Ovary (tissue), 7 donors: ENCODE measurements at regions not wholly inside any gene's neighbourhood (a gene's known extent, or its start where the extent isn't known, plus 50 kb on each side); places are given as distances from the start of the nearest gene placed in this dataset.

Source experiments
- DNase-seq, 5 donors: peaks; one replicate each; pipeline ENCODE4 v3.0.0-alpha.2; 2019 to 2020
- H3K27ac ChIP-seq, 2 donors: fragments of 200-600 bp; one replicate each; pipeline versions ENCODE4 v1.5.1 to v1.8.0; 2019 to 2022
- H3K27me3 ChIP-seq: fragments of 200-600 bp; one replicate; pipeline ENCODE4 v1.8.0; 2022
- H3K36me3 ChIP-seq: fragments of 200-600 bp; sonication (generic); one replicate; pipeline ENCODE4 v1.5.1; 2019
- H3K4me1 ChIP-seq: one replicate; pipeline ENCODE4 v1.8.1; 2013; ENCODE audit warnings: mild to moderate bottlenecking, moderate library complexity; ENCODE audit not compliant: insufficient read depth
- H3K4me3 ChIP-seq: fragments of 200-600 bp; sonication (generic); one replicate; pipeline ENCODE4 v1.5.1; 2017
- H3K9me3 ChIP-seq, 2 donors: fragments of 200-600 bp in 1 of 2; sonication (generic) in 1 of 2; one replicate each; pipeline versions ENCODE4 v1.5.1 to v1.8.1; 2013 to 2019; ENCODE audit warnings: mild to moderate bottlenecking in 1 of 2, moderate library complexity in 1 of 2
- EP300 ChIP-seq: sonication (generic); formaldehyde crosslinking; IDR thresholded peaks from one replicate; pipeline ENCODE4 v1.6.1; 2017; ENCODE audit warnings: antibody characterized with exemption
- POLR2A ChIP-seq: fragments of 450-650 bp; IDR thresholded peaks from one replicate; pipeline ENCODE4 v1.6.1; 2017; ENCODE audit warnings: antibody characterized with exemption, mild to moderate bottlenecking, moderate library complexity
- WGBS, 3 donors: extraction: QIAGEN DNeasy Blood & Tissue Kit in 1 of 3; methylation state at CpG; one replicate each; pipeline versions ENCODE4 v1.1.5 to v1.1.7; 2013 to 2017; 5-methylcytosine and 5-hydroxymethylcytosine counted together
- intact Hi-C, 4 donors: fragments of 100-400 bp; cut with DNase I; formaldehyde crosslinking; loops; one replicate each; pipeline versions ENCODE4 v1.11.0 to v1.15.1; 2022 to 2023
- TF ChIP-seq, protein P1 (sequence below), 3 donors: fragments of 450-650 bp in 2 of 3; fragments of 200-600 bp in 1 of 3; IDR thresholded peaks; one replicate each; pipeline versions ENCODE4 v1.5.1 to v1.8.0; 2016 to 2022; ENCODE audit warnings: antibody characterized with exemption in 3 of 3, mild to moderate bottlenecking in 1 of 3
- donor health status: DM: no; HTN: no; CAD: no; lungs with moderate emphysema.
- donor health status: DM: no; HTN: no; CAD: no.
- donor health status: Bipolar disorder and iron deficiency.
- donor health status: DM: no; HTN: no; CAD: no.
- donor health status: DM: yes; HTN: yes; CAD: no.

- H3K27me3 ChIP-seq = no peaks in the 10 kb centered on the region
- no peaks in the 10 kb centered on the region for H3K36me3 ChIP-seq
- no peak overlapping the region for H3K4me3 ChIP-seq
- no peak for DNase-seq
- TF ChIP-seq, protein P1, sequence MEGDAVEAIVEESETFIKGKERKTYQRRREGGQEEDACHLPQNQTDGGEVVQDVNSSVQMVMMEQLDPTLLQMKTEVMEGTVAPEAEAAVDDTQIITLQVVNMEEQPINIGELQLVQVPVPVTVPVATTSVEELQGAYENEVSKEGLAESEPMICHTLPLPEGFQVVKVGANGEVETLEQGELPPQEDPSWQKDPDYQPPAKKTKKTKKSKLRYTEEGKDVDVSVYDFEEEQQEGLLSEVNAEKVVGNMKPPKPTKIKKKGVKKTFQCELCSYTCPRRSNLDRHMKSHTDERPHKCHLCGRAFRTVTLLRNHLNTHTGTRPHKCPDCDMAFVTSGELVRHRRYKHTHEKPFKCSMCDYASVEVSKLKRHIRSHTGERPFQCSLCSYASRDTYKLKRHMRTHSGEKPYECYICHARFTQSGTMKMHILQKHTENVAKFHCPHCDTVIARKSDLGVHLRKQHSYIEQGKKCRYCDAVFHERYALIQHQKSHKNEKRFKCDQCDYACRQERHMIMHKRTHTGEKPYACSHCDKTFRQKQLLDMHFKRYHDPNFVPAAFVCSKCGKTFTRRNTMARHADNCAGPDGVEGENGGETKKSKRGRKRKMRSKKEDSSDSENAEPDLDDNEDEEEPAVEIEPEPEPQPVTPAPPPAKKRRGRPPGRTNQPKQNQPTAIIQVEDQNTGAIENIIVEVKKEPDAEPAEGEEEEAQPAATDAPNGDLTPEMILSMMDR (IDR thresholded peaks at IDR 0.05) = no peak
- TF ChIP-seq POLR2A = no peak
- no peak for TF ChIP-seq EP300
- H3K27ac ChIP-seq = no peak overlapping the region
- H3K4me1 ChIP-seq = no peaks in the 10 kb centered on the region
- intact Hi-C loops = no loop called here
- H3K9me3 ChIP-seq = no peaks in the 10 kb centered on the region
Observed at GRCh38 chr5:111836426-111836825, 79.4 kb upstream of the NREP start.

GRCh38 chr5:111834926-111835599, 78.1 kb upstream of the NREP start:
- Histone ChIP-seq H3K27ac (no peak overlapping the region), H3K4me3 (no peak overlapping the region), H3K27me3 (no peaks in the 10 kb centered on the region), H3K4me1 (no peaks in the 10 kb centered on the region), H3K36me3 (no peaks in the 10 kb centered on the region), H3K9me3 (no peaks in the 10 kb centered on the region)
- WGBS, 3 donors = 94 to 98% (median 97%) methylated on average over 2 of the region's 2 CpGs
- DNase-seq = no peak
- no peak for TF ChIP-seq POLR2A
- TF ChIP-seq EP300 = no peak
- TF ChIP-seq, protein P1 (IDR thresholded peaks at IDR 0.05) = no peak
- intact Hi-C loops = no loop called here

GRCh38 chr5:111830333-111830732, 73.3 kb upstream of the NREP start:
- no peaks in the 10 kb centered on the region for H3K4me1 ChIP-seq
- no peak overlapping the region for H3K4me3 ChIP-seq
- no peaks in the 10 kb centered on the region for H3K9me3 ChIP-seq
- intact Hi-C loops = no loop called here
- H3K36me3 ChIP-seq = no peaks in the 10 kb centered on the region
- no peaks in the 10 kb centered on the region for H3K27me3 ChIP-seq
- H3K27ac ChIP-seq = no peak overlapping the region
- no peak for TF ChIP-seq POLR2A
- TF ChIP-seq, protein P1 (IDR thresholded peaks at IDR 0.05) = no peak
- TF ChIP-seq EP300 = no peak
- WGBS, 3 donors = 94 to 98% (median 94%) methylated on average over 1 of the region's 1 CpG
- DNase-seq = no peak

DNA sequence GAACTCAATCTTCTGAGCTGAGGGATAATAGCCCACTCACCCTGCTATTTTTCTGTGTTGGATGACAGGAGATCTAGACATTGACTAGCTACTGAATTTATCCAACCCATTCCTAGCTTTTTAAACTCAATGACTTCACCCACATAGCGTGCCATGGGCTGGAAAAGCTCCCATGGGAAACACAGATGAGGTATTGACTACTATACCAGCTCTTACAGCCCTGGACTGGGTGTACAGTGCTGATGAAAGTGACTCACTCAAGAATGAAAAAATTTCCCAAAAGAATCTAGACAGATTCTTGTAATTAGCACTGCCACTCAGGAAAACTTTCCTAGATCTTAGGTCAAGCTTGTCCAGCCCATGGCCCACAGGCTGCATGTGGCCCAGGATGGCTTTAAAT, 72.7 kb upstream of the NREP start:
- TF ChIP-seq EP300 (no peak), POLR2A (no peak)
- TF ChIP-seq, protein P1 (IDR thresholded peaks at IDR 0.05) = no peak

More for the DNA sequence above, 72.7 kb upstream of the NREP start:
- intact Hi-C loops = no loop called here
- Histone ChIP-seq H3K27ac (no peak overlapping the region), H3K4me1 (no peaks in the 10 kb centered on the region), H3K4me3 (no peak overlapping the region), H3K27me3 (no peaks in the 10 kb centered on the region), H3K36me3 (no peaks in the 10 kb centered on the region), H3K9me3 (no peaks in the 10 kb centered on the region)
- WGBS, 3 donors = 86 to 92% (median 88%) methylated on average over 1 of the region's 1 CpG
- no peak for DNase-seq
